Upper lobe of right lung (tissue), 1 donor: ENCODE measurements at regions not wholly inside any gene's neighbourhood (a gene's known extent, or its start where the extent isn't known, plus 50 kb on each side); places are given as distances from the start of the nearest gene placed in this dataset.

Experiments
- ATAC-seq: fragments of 200-7000 bp; cut with Tn5 transposase; one replicate; pipeline ENCODE4 v1.9.1; 2020; ENCODE audit warnings: mild to moderate bottlenecking, moderate library complexity
- DNase-seq: peaks from one replicate; pipeline ENCODE4 v3.0.0-alpha.2; 2020
- H3K27ac ChIP-seq: fragments of 200-600 bp; one replicate; pipeline ENCODE4 v1.8.0; 2022
- H3K27me3 ChIP-seq: fragments of 200-600 bp; one replicate; pipeline ENCODE4 v1.8.0; 2022; ENCODE audit warnings: mild to moderate bottlenecking
- H3K36me3 ChIP-seq: fragments of 200-600 bp; one replicate; pipeline ENCODE4 v1.8.0; 2022
- H3K4me1 ChIP-seq: fragments of 200-600 bp; one replicate; pipeline ENCODE4 v1.8.0; 2022
- H3K4me3 ChIP-seq: fragments of 200-600 bp; one replicate; pipeline ENCODE4 v1.8.0; 2022; ENCODE audit warnings: mild to moderate bottlenecking
- H3K9me3 ChIP-seq: fragments of 200-600 bp; one replicate; pipeline ENCODE4 v1.8.0; 2022
- intact Hi-C: fragments of 100-400 bp; cut with DNase I; formaldehyde crosslinking; loops from one replicate; pipeline ENCODE4 v1.11.0; 2022
- TF ChIP-seq, protein P1 (sequence below): fragments of 200-600 bp; IDR thresholded peaks from one replicate; pipeline ENCODE4 v1.8.0; 2022; ENCODE audit warnings: antibody characterized with exemption
- donor health status: DM: no; HTN: yes; CAD: no; lungs with severe emphysema.

DNA sequence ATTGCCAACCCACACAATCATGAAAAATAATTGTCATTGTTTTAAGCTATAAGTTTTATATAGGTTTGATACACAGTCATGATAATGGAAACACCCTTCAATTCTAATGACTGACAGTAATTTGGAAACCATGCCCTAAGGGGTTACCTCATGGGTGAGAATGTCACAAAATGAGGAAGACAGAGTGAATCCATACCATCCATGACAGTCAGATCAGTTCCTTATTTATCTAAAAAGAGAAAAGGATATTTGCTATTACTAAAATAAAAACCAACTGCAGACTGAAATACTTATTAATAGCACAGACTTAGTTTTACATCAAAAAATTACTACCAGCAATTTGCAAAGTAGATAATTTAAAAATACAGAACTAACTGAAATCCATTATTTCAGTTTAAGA, 437.8 kb downstream of the UTRN start:
- TF ChIP-seq, protein P1, sequence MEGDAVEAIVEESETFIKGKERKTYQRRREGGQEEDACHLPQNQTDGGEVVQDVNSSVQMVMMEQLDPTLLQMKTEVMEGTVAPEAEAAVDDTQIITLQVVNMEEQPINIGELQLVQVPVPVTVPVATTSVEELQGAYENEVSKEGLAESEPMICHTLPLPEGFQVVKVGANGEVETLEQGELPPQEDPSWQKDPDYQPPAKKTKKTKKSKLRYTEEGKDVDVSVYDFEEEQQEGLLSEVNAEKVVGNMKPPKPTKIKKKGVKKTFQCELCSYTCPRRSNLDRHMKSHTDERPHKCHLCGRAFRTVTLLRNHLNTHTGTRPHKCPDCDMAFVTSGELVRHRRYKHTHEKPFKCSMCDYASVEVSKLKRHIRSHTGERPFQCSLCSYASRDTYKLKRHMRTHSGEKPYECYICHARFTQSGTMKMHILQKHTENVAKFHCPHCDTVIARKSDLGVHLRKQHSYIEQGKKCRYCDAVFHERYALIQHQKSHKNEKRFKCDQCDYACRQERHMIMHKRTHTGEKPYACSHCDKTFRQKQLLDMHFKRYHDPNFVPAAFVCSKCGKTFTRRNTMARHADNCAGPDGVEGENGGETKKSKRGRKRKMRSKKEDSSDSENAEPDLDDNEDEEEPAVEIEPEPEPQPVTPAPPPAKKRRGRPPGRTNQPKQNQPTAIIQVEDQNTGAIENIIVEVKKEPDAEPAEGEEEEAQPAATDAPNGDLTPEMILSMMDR: no peak
- no peak overlapping the region for H3K27ac ChIP-seq
- H3K9me3 ChIP-seq: no peaks in the 10 kb centered on the region
- no peaks in the 10 kb centered on the region for H3K27me3 ChIP-seq
- peaks cover 8% of the 10 kb centered on the region for H3K36me3 ChIP-seq
- H3K4me3 ChIP-seq: no peak overlapping the region
- intact Hi-C loops: no loop called here
- ATAC-seq (peak; percentile 65), DNase-seq (no peak)
- H3K4me1 ChIP-seq: peaks cover 6% of the 10 kb centered on the region

- peaks cover 4% of the 10 kb centered on the region for H3K36me3 ChIP-seq
- intact Hi-C loops: no loop called here
- TF ChIP-seq, protein P1: no peak
- H3K27me3 ChIP-seq: no peaks in the 10 kb centered on the region
- H3K9me3 ChIP-seq: no peaks in the 10 kb centered on the region
- DNase-seq (no peak), ATAC-seq (no peak)
- H3K4me1 ChIP-seq: peaks cover 6% of the 10 kb centered on the region
- no peak overlapping the region for H3K27ac ChIP-seq
- no peak overlapping the region for H3K4me3 ChIP-seq
Measured at GRCh38 chr6:144723431-144723830, 438.3 kb downstream of the UTRN start.

DNA sequence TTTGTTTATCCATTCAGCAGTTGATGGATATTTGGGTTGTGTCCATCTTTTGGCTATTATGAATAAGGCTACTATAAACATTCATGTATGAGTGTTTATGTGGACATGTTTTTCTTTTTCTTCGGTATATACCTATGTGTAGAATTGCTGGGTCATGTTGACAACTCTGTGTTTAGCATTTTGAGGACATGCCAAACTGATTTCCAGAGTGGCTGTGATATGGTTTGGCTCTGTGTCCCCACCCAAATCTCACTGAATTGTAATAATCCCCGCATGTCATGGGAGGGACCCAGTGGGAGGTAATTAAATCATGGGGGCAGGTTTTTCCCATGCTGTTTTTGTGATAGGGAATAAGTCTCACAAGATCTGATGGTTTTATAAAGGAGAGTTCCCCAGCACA, 439.7 kb downstream of the UTRN start:
- H3K27me3 ChIP-seq: no peaks in the 10 kb centered on the region
- intact Hi-C loops: no loop called here
- no peaks in the 10 kb centered on the region for H3K36me3 ChIP-seq
- H3K4me1 ChIP-seq: peaks cover under 1% of the 10 kb centered on the region
- TF ChIP-seq, protein P1: no peak
- H3K27ac ChIP-seq: no peak overlapping the region
- DNase-seq (no peak), ATAC-seq (no peak)
- no peaks in the 10 kb centered on the region for H3K9me3 ChIP-seq
- no peak overlapping the region for H3K4me3 ChIP-seq

GRCh38 chr6:144725736-144726522, 440.8 kb downstream of the UTRN start:
- intact Hi-C loops: no loop called here
- no peaks in the 10 kb centered on the region for H3K4me1 ChIP-seq
- H3K27me3 ChIP-seq: no peaks in the 10 kb centered on the region
- no peak overlapping the region for H3K4me3 ChIP-seq
- ATAC-seq (peak; percentile 13), DNase-seq (no peak)
- no peak overlapping the region for H3K27ac ChIP-seq
- peaks cover 4% of the 10 kb centered on the region for H3K36me3 ChIP-seq
- H3K9me3 ChIP-seq: no peaks in the 10 kb centered on the region
- TF ChIP-seq, protein P1: no peak

GRCh38 chr6:144728804-144729203, 443.7 kb downstream of the UTRN start:
- intact Hi-C loops: no loop called here
- no peak for DNase-seq
- Histone ChIP-seq H3K4me1 (no peaks in the 10 kb centered on the region), H3K36me3 (peaks cover 30% of the 10 kb centered on the region), H3K27ac (no peak overlapping the region), H3K4me3 (no peak overlapping the region), H3K27me3 (no peaks in the 10 kb centered on the region), H3K9me3 (no peaks in the 10 kb centered on the region)
- ATAC-seq: no peak
- TF ChIP-seq, protein P1: no peak
